Tibial nerve (tissue), 4 donors: ENCODE measurements at regions not wholly inside any gene's neighbourhood (a gene's known extent, or its start where the extent isn't known, plus 50 kb on each side); places are given as distances from the start of the nearest gene placed in this dataset.

Experiments
- DNase-seq, 2 donors: peaks; one replicate each; pipeline ENCODE4 v3.0.0-alpha.2; 2019; ENCODE audit warnings: low spot score in 2 of 2
- H3K27ac ChIP-seq, 4 donors: fragments of 200-600 bp; sonication (generic) in 3 of 4; one replicate each; pipeline ENCODE4 v1.5.1; 2017 to 2019; ENCODE audit warnings: mild to moderate bottlenecking in 1 of 4
- H3K27me3 ChIP-seq, 2 donors: fragments of 200-600 bp; sonication (generic) in 1 of 2; one replicate each; pipeline versions ENCODE4 v1.5.1 to v1.6.0; 2017 to 2019
- H3K36me3 ChIP-seq, 3 donors: fragments of 200-600 bp; sonication (generic); one replicate each; pipeline ENCODE4 v1.5.1; 2018 to 2019
- H3K4me1 ChIP-seq, 4 donors: fragments of 200-600 bp; sonication (generic) in 3 of 4; one replicate each; pipeline ENCODE4 v1.5.1; 2017 to 2019
- H3K4me3 ChIP-seq, 4 donors: fragments of 200-600 bp; sonication (generic) in 3 of 4; one replicate each; pipeline ENCODE4 v1.5.1; 2017 to 2019; ENCODE audit warnings: mild to moderate bottlenecking in 1 of 4, moderate library complexity in 1 of 4
- H3K9me3 ChIP-seq, 4 donors: fragments of 200-600 bp; sonication (generic) in 3 of 4; one replicate each; pipeline ENCODE4 v1.5.1; 2017 to 2019
- CTCF ChIP-seq, 5 experiments: fragments of 200-600 bp in 3 of 5; fragments of 450-650 bp in 2 of 5; sonication (generic) in 3 of 5; IDR thresholded peaks; one replicate each; pipeline ENCODE4 v1.5.1; 2016 to 2019; ENCODE audit warnings: antibody characterized with exemption in 5 of 5, mild to moderate bottlenecking in 3 of 5, moderate library complexity in 2 of 5
- EP300 ChIP-seq, 2 donors: sonication (generic); formaldehyde crosslinking; IDR thresholded peaks; one replicate each; pipeline ENCODE4 v1.6.1; 2017; ENCODE audit warnings: antibody characterized with exemption in 2 of 2, mild to moderate bottlenecking in 1 of 2
- POLR2A ChIP-seq, 2 donors: fragments of 450-650 bp; IDR thresholded peaks; one replicate each; pipeline ENCODE4 v1.6.1; 2017; ENCODE audit warnings: antibody characterized with exemption in 2 of 2, mild to moderate bottlenecking in 2 of 2, moderate library complexity in 2 of 2
- WGBS, 2 donors: methylation state at CpG; one replicate each; pipeline ENCODE4 v1.1.5; 2018; 5-methylcytosine and 5-hydroxymethylcytosine counted together

GRCh38 chr3:159451482-159451881 is 537.2 kb upstream of the IL12A start:
- H3K4me3 ChIP-seq: no peak overlapping the region
- H3K4me1 ChIP-seq: no peaks in the 10 kb centered on the region
- no peak for TF ChIP-seq EP300 (IDR thresholded peaks at IDR 0.05)
- TF ChIP-seq POLR2A (IDR thresholded peaks at IDR 0.05): no peak
- no peak for TF ChIP-seq CTCF (IDR thresholded peaks at IDR 0.05)
- H3K27ac ChIP-seq: no peak overlapping the region
- H3K9me3 ChIP-seq: no peaks in the 10 kb centered on the region
- WGBS, 2 donors: 62 to 69% methylated on average over 1 of the region's 1 CpG
- DNase-seq: no peak
- H3K36me3 ChIP-seq: no peaks in the 10 kb centered on the region
- H3K27me3 ChIP-seq: no peaks in the 10 kb centered on the region

- no peaks in the 10 kb centered on the region for H3K9me3 ChIP-seq
- TF ChIP-seq EP300 (IDR thresholded peaks at IDR 0.05) (no peak), CTCF (IDR thresholded peaks at IDR 0.05) (no peak), POLR2A (IDR thresholded peaks at IDR 0.05) (no peak)
- 72 to 93% methylated on average over 5 of the region's 5 CpGs for WGBS, 2 donors
Observed at GRCh38 chr3:159453036-159453435, 535.6 kb upstream of the IL12A start.

GRCh38 chr3:159453945-159454344 is 534.7 kb upstream of the IL12A start:
- TF ChIP-seq CTCF (IDR thresholded peaks at IDR 0.05) (no peak), EP300 (IDR thresholded peaks at IDR 0.05) (no peak), POLR2A (IDR thresholded peaks at IDR 0.05) (no peak)
- WGBS, 2 donors: 70 to 80% methylated on average over 2 of the region's 2 CpGs

More at GRCh38 chr3:159453036-159453435, 535.6 kb upstream of the IL12A start:
- DNase-seq: no peak
- H3K4me3 ChIP-seq: no peak overlapping the region
- no peaks in the 10 kb centered on the region for H3K36me3 ChIP-seq
- H3K27ac ChIP-seq: no peak overlapping the region
- H3K4me1 ChIP-seq: peaks cover 0 to 5% (median 0%) of the 10 kb centered on the region in 4 donors
- no peaks in the 10 kb centered on the region for H3K27me3 ChIP-seq

GRCh38 chr3:159455741-159456181 is 532.9 kb upstream of the IL12A start:
- Histone ChIP-seq H3K4me1 (peaks cover 0 to 8% (median 0%) of the 10 kb centered on the region in 4 donors), H3K9me3 (no peaks in the 10 kb centered on the region), H3K27me3 (no peaks in the 10 kb centered on the region), H3K27ac (no peak overlapping the region), H3K4me3 (no peak overlapping the region), H3K36me3 (no peaks in the 10 kb centered on the region)
- TF ChIP-seq EP300 (IDR thresholded peaks at IDR 0.05) (no peak), CTCF (IDR thresholded peaks at IDR 0.05) (no peak), POLR2A (IDR thresholded peaks at IDR 0.05) (no peak)
- no peak for DNase-seq
- WGBS, 2 donors: 95% methylated on average over 5 of the region's 5 CpGs

More at GRCh38 chr3:159453945-159454344, 534.7 kb upstream of the IL12A start:
- H3K27ac ChIP-seq: no peak overlapping the region
- H3K9me3 ChIP-seq: no peaks in the 10 kb centered on the region
- peaks cover 0 to 8% (median 0%) of the 10 kb centered on the region in 4 donors for H3K4me1 ChIP-seq
- no peak overlapping the region for H3K4me3 ChIP-seq
- no peaks in the 10 kb centered on the region for H3K36me3 ChIP-seq
- no peak for DNase-seq
- no peaks in the 10 kb centered on the region for H3K27me3 ChIP-seq

GRCh38 chr3:159458010-159458409 is 530.6 kb upstream of the IL12A start:
- Histone ChIP-seq H3K9me3 (no peaks in the 10 kb centered on the region), H3K27me3 (no peaks in the 10 kb centered on the region), H3K27ac (no peak overlapping the region), H3K36me3 (no peaks in the 10 kb centered on the region), H3K4me3 (no peak overlapping the region), H3K4me1 (peaks cover 0 to 8% (median 0%) of the 10 kb centered on the region in 4 donors)
- TF ChIP-seq EP300 (IDR thresholded peaks at IDR 0.05) (no peak), POLR2A (IDR thresholded peaks at IDR 0.05) (no peak), CTCF (IDR thresholded peaks at IDR 0.05) (no peak)
- no peak for DNase-seq
- WGBS, 2 donors: 43 to 50% methylated on average over 2 of the region's 2 CpGs
